Keratinocyte (primary cell): ENCODE measurements at regions not wholly inside any gene's neighbourhood (a gene's known extent, or its start where the extent isn't known, plus 50 kb on each side); places are given as distances from the start of the nearest gene placed in this dataset.

Source experiments
- CTCF ChIP-seq, 3 experiments: IDR thresholded peaks in 1 of 3; conservative IDR thresholded peaks in 1 of 3; optimal IDR thresholded peaks in 1 of 3; 2 replicates in 2 of 3; 3 replicates in 1 of 3; pipeline versions ENCODE3 to v1.5.1; 2011; ENCODE audit warnings: low read length in 3 of 3, mild to moderate bottlenecking in 3 of 3, moderate library complexity in 2 of 3, control low read depth in 1 of 3, inconsistent platforms in 1 of 3; ENCODE audit not compliant: insufficient read depth in 2 of 3; ENCODE audit errors: extremely low read depth in 1 of 3
- EZH2 ChIP-seq: IDR thresholded peaks from one replicate; pipeline ENCODE4 v1.6.1; 2012; ENCODE audit warnings: inconsistent platforms, mild to moderate bottlenecking, low read length, moderate library complexity

- no peak for TF ChIP-seq CTCF (optimal IDR thresholded peaks at IDR 0.05 in 1 of 3, IDR thresholded peaks at IDR 0.05 in 1 of 3, conservative IDR thresholded peaks at IDR 0.05 in 1 of 3; ENCODE audit: extremely low read depth in 1 of 3, insufficient read depth in 2 of 3, low read length in 3 of 3)
- TF ChIP-seq EZH2: no peak
Measured at GRCh38 chr14:65959563-65960024, 526.6 kb upstream of the CCDC196 start.
